ENCODE measurements at regions not wholly inside any gene's neighbourhood (a gene's known extent, or its start where the extent isn't known, plus 50 kb on each side); places are given as distances from the start of the nearest gene placed in this dataset.

DNA sequence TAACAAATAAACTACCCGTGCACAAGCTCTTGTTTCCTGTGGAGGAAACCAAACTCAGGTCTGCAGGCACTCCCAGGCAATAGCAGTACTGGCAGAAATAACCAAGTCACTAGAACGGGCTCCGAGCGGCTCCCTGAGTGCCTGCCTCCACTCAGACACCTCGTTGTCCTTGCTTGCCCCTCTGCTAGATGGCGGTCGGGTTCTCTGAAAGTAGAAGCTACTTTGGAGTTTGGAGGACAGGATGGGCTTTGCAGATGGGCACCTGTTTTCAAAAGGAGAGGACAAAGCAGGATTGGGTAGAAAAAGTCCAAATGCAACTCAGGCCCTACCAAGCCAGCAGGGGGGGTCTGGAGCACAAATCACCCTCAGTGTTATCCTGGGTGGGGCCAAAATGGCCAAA lies 136.4 kb downstream of the LRRC30 start (continued):
- no peak for TF ChIP-seq CEBPZ (IDR thresholded peaks at IDR 0.05; ENCODE audit: low read depth, low read length)
- TF ChIP-seq, protein P1, sequence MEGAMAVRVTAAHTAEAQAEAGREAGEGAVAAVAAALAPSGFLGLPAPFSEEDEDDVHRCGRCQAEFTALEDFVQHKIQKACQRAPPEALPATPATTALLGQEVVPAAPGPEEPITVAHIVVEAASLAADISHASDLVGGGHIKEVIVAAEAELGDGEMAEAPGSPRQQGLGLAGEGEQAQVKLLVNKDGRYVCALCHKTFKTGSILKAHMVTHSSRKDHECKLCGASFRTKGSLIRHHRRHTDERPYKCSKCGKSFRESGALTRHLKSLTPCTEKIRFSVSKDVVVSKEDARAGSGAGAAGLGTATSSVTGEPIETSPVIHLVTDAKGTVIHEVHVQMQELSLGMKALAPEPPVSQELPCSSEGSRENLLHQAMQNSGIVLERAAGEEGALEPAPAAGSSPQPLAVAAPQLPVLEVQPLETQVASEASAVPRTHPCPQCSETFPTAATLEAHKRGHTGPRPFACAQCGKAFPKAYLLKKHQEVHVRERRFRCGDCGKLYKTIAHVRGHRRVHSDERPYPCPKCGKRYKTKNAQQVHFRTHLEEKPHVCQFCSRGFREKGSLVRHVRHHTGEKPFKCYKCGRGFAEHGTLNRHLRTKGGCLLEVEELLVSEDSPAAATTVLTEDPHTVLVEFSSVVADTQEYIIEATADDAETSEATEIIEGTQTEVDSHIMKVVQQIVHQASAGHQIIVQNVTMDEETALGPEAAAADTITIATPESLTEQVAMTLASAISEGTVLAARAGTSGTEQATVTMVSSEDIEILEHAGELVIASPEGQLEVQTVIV (IDR thresholded peaks at IDR 0.05; ENCODE audit: borderline replicate concordance, partially characterized antibody): no peak
- TF ChIP-seq ZNF384 (IDR thresholded peaks at IDR 0.05; ENCODE audit: borderline replicate concordance, low read depth, low read length): no peak
- no peak for TF ChIP-seq BCL11A (IDR thresholded peaks at IDR 0.05; ENCODE audit: low read depth, low read length)

GRCh38 chr18:7369006-7369405 lies 138.1 kb downstream of the LRRC30 start:
- in situ Hi-C loops (cut with MboI) (no loop called here), intact Hi-C loops (cut with micrococcal nuclease; ENCODE audit: unreplicated experiment) (no loop called here)
- Histone ChIP-seq H3K27me3 (replicated peaks in 1 of 2; ENCODE audit: control insufficient read depth in 2 of 2, insufficient read depth in 2 of 2, low read length in 1 of 2) (no peaks in the 10 kb centered on the region), H3K9ac (ENCODE audit: control insufficient read depth, insufficient read depth, low read length) (no peak overlapping the region), H2AFZ (ENCODE audit: control insufficient read depth, low read depth, low read length) (no peak overlapping the region), H4K20me1 (ENCODE audit: control insufficient read depth, insufficient read depth) (no peaks in the 10 kb centered on the region), H3K36me3 (ENCODE audit: control insufficient read depth in 2 of 2, insufficient read depth in 2 of 2, low read length in 1 of 2) (no peaks in the 10 kb centered on the region), H3K27ac (ENCODE audit: control insufficient read depth, insufficient read depth) (no peak overlapping the region), H3K4me3 (no peak overlapping the region), H3K4me2 (ENCODE audit: control insufficient read depth, insufficient read depth) (no peak overlapping the region), H3K79me2 (ENCODE audit: control insufficient read depth, insufficient read depth, low read length) (no peaks in the 10 kb centered on the region), H3K4me1 (ENCODE audit: control insufficient read depth, insufficient read depth, low read length) (no peaks in the 10 kb centered on the region), H3K9me3 (replicated peaks; ENCODE audit: control insufficient read depth, insufficient read depth, low read length) (no peaks in the 10 kb centered on the region; the same call in 2 of the 3 replicates)
- ATAC-seq (no peak), DNase-seq (ENCODE audit: low read depth, low spot score) (no peak), FAIRE-seq (no peak)
- BruUV-seq (replicated peaks): no TSS peak
- ChIA-PET SMC1A (ENCODE audit: uncharacterized antibody, unreplicated experiment) (no interaction called here), POLR2A (no interaction called here), RAD21 (ENCODE audit: unreplicated experiment) (no interaction called here), CTCF (no interaction called here)
- 63% methylated on average over 7 of the region's 7 CpGs for WGBS (ENCODE audit: insufficient coverage, insufficient replicate concordance, low lambda C conversion rate, missing lambda C conversion rate)
- TF ChIP-seq CREM (IDR thresholded peaks at IDR 0.05; ENCODE audit: low read depth): no peak
- TF ChIP-seq RAD51 (IDR thresholded peaks at IDR 0.05): no peak
- TF ChIP-seq, protein P1 (IDR thresholded peaks at IDR 0.05; ENCODE audit: borderline replicate concordance, partially characterized antibody): no peak
- no peak for TF ChIP-seq SUZ12 (IDR thresholded peaks at IDR 0.05; ENCODE audit: unreplicated experiment)
- no peak for TF ChIP-seq BHLHE40 (IDR thresholded peaks at IDR 0.05; ENCODE audit: borderline replicate concordance in 1 of 2, low read depth in 2 of 2, low read length in 1 of 2)
- TF ChIP-seq, protein P2, sequence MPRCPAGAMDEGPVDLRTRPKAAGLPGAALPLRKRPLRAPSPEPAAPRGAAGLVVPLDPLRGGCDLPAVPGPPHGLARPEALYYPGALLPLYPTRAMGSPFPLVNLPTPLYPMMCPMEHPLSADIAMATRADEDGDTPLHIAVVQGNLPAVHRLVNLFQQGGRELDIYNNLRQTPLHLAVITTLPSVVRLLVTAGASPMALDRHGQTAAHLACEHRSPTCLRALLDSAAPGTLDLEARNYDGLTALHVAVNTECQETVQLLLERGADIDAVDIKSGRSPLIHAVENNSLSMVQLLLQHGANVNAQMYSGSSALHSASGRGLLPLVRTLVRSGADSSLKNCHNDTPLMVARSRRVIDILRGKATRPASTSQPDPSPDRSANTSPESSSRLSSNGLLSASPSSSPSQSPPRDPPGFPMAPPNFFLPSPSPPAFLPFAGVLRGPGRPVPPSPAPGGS (IDR thresholded peaks at IDR 0.05; ENCODE audit: borderline replicate concordance, insufficient read depth, low read depth, low read length, poor library complexity, severe bottlenecking): no peak
- no peak for TF ChIP-seq SREBF2 (IDR thresholded peaks at IDR 0.05; ENCODE audit: low read length)
- no peak for TF ChIP-seq KLF5 (IDR thresholded peaks at IDR 0.05; ENCODE audit: partially characterized antibody)
- no peak for TF ChIP-seq TCF3 (IDR thresholded peaks at IDR 0.05; ENCODE audit: borderline replicate concordance, insufficient read depth, low read depth, low read length)
